Lower leg skin (tissue), 4 donors: ENCODE measurements at regions not wholly inside any gene's neighbourhood (a gene's known extent, or its start where the extent isn't known, plus 50 kb on each side); places are given as distances from the start of the nearest gene placed in this dataset.

Source experiments
- DNase-seq, 2 donors: peaks; one replicate each; pipeline ENCODE4 v3.0.0-alpha.2; 2019; ENCODE audit warnings: low spot score in 2 of 2
- H3K4me3 ChIP-seq: fragments of 200-600 bp; sonication (generic); 2 replicates; pipeline ENCODE4 v1.5.1; 2017; ENCODE audit warnings: mild to moderate bottlenecking, low read depth; ENCODE audit not compliant: poor library complexity, severe bottlenecking
- CTCF ChIP-seq, 3 donors: fragments of 450-650 bp; IDR thresholded peaks; one replicate each; pipeline ENCODE4 v1.5.1; 2016; ENCODE audit warnings: antibody characterized with exemption in 3 of 3, mild to moderate bottlenecking in 3 of 3, moderate library complexity in 2 of 3
- POLR2A ChIP-seq, 2 donors: fragments of 450-650 bp; IDR thresholded peaks; one replicate each; pipeline ENCODE4 v1.6.1; 2016 to 2017; ENCODE audit warnings: antibody characterized with exemption in 2 of 2, mild to moderate bottlenecking in 1 of 2, moderate library complexity in 1 of 2
- WGBS, 2 donors: methylation state at CpG; one replicate each; pipeline ENCODE4 v1.1.5; 2018; 5-methylcytosine and 5-hydroxymethylcytosine counted together
- intact Hi-C: fragments of 100-400 bp; cut with DNase I; formaldehyde crosslinking; loops from one replicate; pipeline ENCODE4 v1.15.0; 2023; ENCODE audit warnings: low total_unique reads

GRCh38 chr3:163863146-163863545, 1215.2 kb downstream of the SI start:
- no peak for DNase-seq
- H3K4me3 ChIP-seq = no peak overlapping the region
- TF ChIP-seq CTCF (IDR thresholded peaks at IDR 0.05) (no peak), POLR2A (IDR thresholded peaks at IDR 0.05) (no peak)
- intact Hi-C loops = no loop called here

DNA sequence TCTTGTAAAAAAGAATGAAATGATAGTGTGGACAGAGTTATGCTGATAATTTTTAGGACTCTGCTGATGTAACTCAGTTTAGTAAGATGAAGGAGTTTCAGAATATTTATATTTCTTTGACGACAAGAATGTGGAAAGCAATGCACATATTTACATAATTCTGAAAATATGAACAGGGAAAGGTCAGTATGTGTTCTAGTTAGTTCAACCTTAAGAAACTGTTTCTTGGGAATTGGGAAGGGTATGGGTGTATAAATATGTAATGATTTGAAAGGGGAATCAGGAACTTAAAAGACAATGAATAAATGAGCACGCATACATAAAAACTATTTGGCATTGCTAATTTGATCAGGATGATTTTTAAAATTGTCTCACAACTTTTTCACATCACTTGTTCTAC, 1226.1 kb downstream of the SI start:
- WGBS, 2 donors = 49 to 70% methylated on average over 2 of the region's 2 CpGs
- intact Hi-C loops = no loop called here
- H3K4me3 ChIP-seq = no peak overlapping the region
- no peak for DNase-seq
- TF ChIP-seq CTCF (IDR thresholded peaks at IDR 0.05) (no peak), POLR2A (IDR thresholded peaks at IDR 0.05) (no peak)

- TF ChIP-seq CTCF (IDR thresholded peaks at IDR 0.05) = no peak
- no peak for TF ChIP-seq POLR2A (IDR thresholded peaks at IDR 0.05)
- DNase-seq = no peak
- 62 to 63% methylated on average over 4 of the region's 4 CpGs for WGBS, 2 donors
- no peak overlapping the region for H3K4me3 ChIP-seq
- intact Hi-C loops = no loop called here
These were observed 1239.5 kb downstream of the SI start for GRCh38 chr3:163838769-163839168.

GRCh38 chr3:163832547-163832946, 1245.7 kb downstream of the SI start:
- H3K4me3 ChIP-seq = no peak overlapping the region
- WGBS, 2 donors = 74 to 79% methylated on average over 2 of the region's 2 CpGs
- DNase-seq = no peak
- TF ChIP-seq POLR2A (IDR thresholded peaks at IDR 0.05) = no peak
- TF ChIP-seq CTCF (IDR thresholded peaks at IDR 0.05) = no peak
- intact Hi-C loops = no loop called here

DNA sequence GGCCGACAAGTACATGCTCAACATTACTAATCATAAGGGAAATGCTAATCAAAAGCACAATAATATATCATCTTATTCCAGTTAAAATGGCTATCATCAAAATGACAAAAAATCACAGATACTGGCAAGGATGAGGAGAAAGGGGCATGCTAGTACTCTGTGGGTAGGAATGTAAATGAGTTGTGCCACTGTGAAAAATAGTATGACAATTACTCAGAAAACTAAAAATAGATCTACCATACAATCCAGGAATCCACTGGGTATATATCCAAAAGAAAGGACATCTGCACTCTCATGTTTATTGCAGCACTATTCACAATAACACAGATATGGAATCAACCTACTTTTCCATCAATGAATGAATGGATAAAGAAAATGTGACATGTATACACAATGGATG, 1256.5 kb downstream of the SI start:
- H3K4me3 ChIP-seq = no peak overlapping the region
- no peak for TF ChIP-seq POLR2A (IDR thresholded peaks at IDR 0.05)
- no peak for TF ChIP-seq CTCF (IDR thresholded peaks at IDR 0.05)
- WGBS, 2 donors = 88 to 92% methylated on average over 1 of the region's 1 CpG
- no peak for DNase-seq
- intact Hi-C loops = no loop called here

DNA sequence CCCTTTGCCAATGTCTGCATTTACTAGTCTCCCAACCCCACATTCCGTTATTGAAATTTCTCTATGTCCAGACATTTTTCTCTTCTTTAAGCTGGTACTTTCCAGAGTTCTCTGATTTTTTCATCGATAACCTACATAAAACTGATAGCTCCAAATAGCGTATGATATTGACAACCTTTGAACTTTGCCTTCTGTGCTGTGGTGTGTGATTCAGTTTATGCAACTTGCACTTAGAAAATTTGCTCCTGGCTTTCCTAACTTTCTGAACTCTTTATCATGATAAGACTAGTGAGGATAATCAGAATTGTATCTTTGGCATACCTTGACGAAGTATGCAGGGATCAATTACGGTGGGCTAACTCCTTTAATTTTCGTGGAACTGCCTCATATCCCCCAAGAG, 1261.3 kb downstream of the SI start:
- intact Hi-C loops = no loop called here
- TF ChIP-seq CTCF (IDR thresholded peaks at IDR 0.05) = no peak
- no peak for TF ChIP-seq POLR2A (IDR thresholded peaks at IDR 0.05)
- H3K4me3 ChIP-seq = no peak overlapping the region
- 91 to 96% methylated on average over 6 of the region's 6 CpGs for WGBS, 2 donors
- no peak for DNase-seq
